ENCODE measurements at regions not wholly inside any gene's neighbourhood (a gene's known extent, or its start where the extent isn't known, plus 50 kb on each side); places are given as distances from the start of the nearest gene placed in this dataset.

GRCh38 chr1:208420696-208421095, 176.5 kb upstream of the PLXNA2 start:
- no peak for DNase-seq

- DNase-seq, result no peak
Observed at GRCh38 chr1:208421486-208421885, 177.3 kb upstream of the PLXNA2 start.

GRCh38 chr1:208423526-208423925, 179.3 kb upstream of the PLXNA2 start:
- DNase-seq, result no peak

GRCh38 chr1:208425096-208425495, 180.9 kb upstream of the PLXNA2 start:
- no peak for DNase-seq

DNA sequence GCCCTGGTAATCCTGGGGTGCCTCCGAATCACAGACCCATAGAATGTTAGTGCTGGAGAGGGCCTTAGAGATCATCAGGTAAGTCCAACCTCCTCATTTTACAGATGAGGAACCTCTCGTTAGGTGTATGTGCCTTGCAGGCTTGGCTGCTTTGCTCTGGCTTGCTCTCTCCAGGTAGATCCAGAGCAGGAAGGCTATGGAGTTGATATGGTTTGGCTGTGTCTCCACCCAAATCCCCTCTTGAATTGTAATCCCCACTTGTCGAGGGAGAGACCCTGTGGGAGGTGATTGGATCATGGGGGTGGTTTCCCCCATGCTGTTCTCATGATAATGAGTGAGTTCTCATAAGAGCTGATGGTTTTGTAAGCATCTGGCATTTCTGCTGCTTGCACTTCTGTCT, 186.0 kb upstream of the PLXNA2 start:
- DNase-seq, result no peak

DNA sequence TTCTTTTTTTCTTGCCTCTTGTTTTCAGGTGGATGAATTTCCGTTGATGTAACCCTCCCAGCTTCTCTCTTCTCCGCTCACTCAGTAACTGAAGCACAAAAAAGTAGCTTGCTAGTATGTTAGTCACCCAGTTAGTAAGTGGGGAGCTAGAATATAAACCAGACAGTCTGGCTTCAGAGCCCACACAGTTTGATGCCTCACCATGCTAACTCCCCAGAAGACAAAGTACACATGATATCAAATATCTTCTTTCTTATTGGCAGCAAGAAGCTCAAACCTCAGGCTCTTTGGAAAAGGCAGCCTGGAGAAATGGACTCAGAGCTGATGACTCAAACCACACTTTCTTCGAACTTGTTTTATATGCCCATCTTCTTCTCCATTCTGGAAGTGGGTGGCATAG, 187.5 kb upstream of the PLXNA2 start:
- no peak for DNase-seq

- no peak for DNase-seq
Observed at GRCh38 chr1:208432346-208432745, 188.2 kb upstream of the PLXNA2 start.

- no peak for DNase-seq
Observed at GRCh38 chr1:208433086-208433485, 188.9 kb upstream of the PLXNA2 start.

DNA sequence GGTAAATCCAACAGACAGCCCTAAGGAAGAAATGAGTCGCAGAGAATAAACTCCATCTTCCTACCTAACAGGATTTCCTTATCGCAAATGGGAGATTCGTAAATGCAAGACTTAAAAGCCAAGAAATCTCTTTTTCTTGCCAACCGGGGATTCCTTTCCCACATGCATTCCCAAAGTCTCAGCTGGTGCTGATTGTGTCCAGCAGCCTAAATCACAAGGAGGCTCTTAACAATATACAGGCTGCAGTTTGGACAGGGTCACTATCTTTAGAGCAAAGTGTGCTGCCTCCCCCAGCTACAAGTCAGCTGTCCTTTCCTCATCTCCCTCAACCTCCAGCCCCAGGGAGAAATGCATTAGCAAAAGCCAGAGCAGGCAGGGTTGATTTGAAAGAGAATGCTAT, 189.8 kb upstream of the PLXNA2 start:
- DNase-seq, result no peak

DNA sequence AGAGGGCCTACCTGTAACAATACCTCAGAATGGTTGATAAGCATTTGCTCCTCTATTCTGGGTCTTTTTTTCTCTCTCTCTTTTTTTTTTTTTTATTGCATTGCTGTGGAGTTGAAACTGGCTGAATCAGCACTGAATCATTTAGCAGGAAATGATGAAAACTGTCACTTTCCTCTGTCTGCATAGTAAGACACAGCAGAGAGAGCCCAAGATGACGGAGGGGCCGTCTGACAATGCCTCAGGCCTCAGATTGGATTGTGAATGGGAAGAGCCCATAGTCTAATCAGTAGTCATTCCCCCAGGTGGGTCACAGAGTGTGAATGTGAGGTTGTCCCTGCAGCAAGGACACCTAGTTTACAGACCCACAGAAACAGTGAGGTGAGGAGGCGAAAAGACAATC, 193.2 kb upstream of the PLXNA2 start:
- DNase-seq, result no peak

DNA sequence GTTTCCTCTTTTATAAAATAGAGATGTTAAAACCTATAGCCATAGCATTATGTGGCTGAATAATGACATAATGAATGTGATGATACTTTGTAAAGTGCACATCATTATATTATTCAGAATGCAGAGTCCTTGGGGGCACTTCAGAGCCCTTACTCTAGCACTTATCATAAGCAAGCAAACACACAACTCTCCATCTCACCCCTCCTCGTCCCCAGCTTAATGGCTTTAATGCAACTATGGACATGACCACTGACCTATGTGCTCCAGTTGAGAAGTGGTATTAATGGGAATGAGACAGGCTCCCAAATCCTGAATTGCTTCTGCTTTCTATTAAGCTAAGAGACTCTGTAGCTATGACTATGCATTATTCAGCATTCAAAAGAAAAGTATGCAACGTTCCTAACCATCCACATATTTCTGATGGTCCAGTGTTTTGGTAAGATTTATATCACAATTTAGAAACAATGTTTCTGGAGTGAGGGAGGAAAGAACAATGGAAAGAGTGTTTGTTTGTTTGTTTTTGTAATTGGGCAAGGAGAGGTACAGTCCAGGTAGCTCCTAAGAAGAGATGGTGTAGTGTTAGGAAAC, 194.0 kb upstream of the PLXNA2 start:
- no peak for DNase-seq

DNA sequence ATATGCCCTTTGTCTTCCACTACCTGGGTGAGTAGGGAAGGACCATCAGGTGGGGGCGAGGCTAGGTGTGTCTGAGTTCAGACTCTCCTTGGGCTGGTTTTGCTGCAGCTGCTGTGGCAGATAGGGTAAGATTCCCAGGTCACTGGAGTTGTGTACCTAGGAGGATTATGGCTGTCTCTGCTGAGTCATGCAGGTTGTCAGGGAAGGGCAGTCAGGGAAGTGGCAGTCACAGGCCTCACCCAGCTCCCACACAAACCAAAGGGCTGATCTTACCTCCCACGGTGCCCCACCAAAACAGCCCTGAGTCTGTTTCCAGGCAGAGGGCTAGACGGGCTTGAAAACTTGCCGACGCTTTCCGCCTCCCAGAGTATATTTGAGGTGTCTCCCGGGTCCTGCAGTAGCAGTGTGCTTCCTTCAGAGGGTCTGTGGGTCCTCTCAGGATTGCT, 201.6 kb upstream of the PLXNA2 start:
- DNase-seq, result no peak

DNA sequence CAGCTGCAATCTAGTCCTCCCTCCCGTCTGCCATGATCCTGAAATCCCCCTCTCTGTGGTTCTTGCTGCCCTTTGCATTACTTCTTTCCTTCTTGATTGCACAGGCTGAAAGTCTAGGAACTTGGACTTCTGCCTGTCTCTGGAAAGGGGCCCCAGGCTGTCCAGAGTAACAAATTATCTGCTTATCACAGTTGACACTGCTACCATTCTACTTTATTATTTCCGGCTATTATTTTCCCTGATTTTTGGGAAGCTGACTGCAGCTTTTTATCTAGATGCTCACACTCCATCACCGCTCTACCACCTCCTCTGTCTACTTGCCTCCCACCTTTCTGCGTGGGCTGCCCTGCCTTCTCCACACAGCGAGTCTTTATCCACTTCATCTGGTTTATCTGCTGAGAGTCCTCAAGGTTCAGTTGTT, 202.1 kb upstream of the PLXNA2 start:
- DNase-seq, result no peak

DNA sequence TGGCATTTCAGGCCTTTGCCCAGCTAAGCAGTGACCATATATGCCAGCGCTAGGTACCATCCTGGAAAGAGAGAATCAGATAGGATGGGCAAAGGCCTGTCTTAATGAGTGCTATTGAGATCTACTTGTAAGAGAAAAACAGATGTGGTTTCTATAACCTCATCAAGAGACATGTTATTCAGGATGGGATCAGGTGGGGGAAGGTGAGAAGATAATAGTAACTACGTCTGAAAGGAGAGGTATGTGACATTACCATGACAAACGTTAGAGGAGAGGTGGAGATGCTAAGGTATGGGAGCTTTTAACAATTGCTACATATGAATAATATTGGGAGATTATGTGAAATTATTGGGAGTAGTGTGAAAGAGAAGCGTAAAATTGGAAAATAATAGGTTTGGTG, 204.2 kb upstream of the PLXNA2 start:
- no peak for DNase-seq

DNA sequence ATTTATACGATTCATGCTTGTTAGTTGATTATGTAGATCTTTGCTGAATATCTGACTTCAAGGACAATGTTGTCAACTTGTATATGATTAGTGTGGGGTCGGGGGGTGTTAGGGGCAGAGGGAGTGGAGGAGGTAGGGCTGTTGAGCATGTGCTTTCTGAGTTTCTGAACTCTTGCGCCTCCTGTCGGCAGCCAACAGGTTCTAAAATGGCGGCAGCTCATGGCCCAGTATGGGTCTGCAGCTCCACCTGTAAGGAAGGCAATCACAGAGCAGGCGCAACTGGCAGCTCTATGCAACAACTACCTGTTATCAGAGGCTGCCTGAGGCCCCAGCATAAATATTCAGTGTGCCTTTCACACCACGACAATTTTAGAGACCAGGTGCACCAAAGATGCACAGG, 205.8 kb upstream of the PLXNA2 start:
- no peak for DNase-seq

DNA sequence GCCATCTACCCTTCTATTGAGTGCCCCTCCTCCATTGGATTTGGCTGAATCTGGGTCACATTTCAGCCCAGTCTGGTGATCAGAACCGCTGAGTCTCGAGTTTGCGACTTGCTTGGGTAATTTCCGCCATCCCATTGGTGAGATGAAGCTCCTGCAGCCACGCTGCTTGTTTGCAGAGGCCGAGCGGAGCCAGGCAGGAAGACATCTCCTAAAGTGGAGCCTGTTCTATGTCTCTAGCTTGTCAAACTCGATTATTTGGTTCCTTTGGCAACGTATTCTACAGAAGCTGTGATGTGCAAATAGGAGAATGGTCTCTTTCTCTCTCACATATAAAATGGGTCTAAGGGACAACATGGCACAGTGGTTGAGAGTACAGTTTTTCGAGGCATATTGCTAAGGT, 206.8 kb upstream of the PLXNA2 start:
- DNase-seq, result no peak

DNA sequence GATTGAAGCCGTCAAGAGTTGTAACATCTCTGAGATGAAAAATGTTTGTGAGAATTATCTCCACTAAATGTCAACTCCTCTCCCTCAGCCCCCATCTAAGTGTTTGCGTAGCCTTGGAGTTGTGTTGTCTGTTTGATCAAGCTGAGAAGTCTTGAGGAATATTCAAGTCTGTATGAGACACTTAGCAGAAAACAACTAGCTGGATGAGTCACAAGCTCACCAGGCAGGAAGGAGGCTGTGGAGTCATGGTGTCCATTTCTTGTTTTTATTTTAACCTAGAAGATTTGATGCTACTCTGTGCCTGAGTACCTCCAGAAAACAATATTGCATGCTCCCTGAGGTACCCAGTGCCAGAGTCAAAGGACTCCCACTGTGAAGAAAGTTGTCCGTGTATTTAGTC, 211.6 kb upstream of the PLXNA2 start:
- no peak for DNase-seq

DNA sequence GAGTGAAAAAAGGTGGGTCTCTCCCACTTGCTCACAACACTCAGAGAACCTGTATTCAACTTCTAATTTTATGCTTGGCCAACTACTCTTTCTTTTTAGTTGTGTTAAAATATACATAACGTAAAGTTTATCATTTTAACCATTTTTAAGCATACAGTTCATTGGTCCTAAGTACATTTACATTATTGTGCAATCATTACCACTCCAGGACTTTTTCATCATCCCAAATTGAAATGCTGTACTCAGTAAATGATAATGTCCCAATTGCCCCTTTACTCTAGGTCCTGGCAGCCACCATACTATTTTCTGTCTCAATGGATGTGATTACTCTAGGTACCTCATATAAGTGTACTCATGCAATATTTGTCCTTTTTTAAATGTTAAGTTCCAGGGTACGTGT, 212.3 kb upstream of the PLXNA2 start:
- no peak for DNase-seq

DNA sequence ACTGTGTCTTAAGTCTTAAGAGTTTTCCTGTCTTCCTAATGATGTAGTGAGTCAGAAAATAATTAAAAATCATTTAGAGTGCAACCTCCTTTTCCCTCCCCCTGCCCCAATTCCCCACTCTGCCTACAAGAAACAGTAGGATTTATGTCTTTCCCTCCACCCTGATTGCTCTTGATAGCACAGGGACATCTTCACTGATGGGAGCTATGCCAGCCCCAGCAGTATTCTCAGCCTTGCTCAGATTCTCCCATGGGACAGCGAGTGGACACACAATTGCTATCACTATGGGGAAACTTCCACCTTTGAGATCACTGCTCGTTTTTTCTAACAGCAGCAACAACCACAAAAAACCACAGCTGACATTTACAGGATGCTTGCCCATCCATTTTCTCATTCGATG, 216.6 kb upstream of the PLXNA2 start:
- no peak for DNase-seq

DNA sequence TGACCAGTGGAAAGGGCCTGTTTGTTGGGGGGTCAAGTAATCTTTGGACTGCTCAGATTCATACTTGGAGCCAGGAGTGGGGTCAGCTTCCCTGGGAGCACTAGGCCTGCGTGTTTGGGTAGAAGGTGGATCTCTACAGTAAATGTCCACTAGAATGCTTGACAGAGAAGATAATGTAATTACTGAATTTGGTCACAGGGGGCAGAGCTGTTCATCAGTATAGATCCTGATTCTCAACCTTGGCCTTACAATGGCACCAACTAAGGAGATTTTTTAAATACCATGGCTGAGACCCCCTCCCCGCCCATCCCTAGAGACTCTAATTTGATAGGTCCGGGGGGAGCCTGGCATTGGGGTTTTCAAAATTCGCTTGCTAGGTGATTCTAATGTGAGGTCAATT, 217.5 kb upstream of the PLXNA2 start:
- no peak for DNase-seq

DNA sequence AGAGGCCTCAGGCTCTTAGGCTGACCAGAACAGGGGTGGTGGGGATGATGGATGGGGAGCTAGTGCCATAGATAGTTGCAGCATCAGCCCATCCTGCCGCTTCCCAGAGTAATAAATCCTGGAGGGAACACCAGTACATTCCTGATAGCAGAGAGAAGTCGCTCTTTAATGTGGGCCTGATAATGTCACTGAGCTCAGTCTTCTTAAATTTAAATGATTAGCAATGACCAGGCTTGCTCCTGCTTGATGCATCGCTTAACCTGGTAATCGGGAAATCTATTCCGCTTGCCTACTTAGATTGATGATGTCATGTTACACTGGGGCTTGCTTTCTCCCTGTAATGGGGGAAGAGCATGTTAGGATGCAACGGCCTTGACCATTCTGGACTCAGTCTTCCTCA, 218.6 kb upstream of the PLXNA2 start:
- DNase-seq, result no peak

DNA sequence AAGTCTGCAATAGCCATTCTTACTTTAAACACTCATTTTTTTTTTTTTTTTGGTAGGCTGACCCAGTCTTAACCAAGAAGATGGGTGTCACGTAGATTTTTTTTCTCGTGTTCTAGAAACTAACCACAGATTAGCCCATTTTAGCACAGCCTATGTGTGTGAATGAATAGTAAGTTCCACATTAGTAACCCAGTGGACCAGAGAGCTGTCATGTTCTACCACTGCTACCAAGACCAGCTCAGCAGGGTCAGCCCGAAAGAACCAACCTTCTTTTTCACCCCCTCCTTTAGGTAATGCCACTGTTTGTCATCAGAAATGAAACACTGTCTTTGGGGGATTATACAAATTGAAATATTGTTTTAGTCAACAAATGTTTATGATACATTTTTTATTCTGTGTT, 221.1 kb upstream of the PLXNA2 start:
- no peak for DNase-seq

GRCh38 chr1:208465786-208466590, 221.8 kb upstream of the PLXNA2 start:
- DNase-seq, result no peak

- no peak for DNase-seq
Observed at GRCh38 chr1:208467151-208467780, 223.1 kb upstream of the PLXNA2 start.
